ENCODE measurements at regions not wholly inside any gene's neighbourhood (a gene's known extent, or its start where the extent isn't known, plus 50 kb on each side); places are given as distances from the start of the nearest gene placed in this dataset.

DNA sequence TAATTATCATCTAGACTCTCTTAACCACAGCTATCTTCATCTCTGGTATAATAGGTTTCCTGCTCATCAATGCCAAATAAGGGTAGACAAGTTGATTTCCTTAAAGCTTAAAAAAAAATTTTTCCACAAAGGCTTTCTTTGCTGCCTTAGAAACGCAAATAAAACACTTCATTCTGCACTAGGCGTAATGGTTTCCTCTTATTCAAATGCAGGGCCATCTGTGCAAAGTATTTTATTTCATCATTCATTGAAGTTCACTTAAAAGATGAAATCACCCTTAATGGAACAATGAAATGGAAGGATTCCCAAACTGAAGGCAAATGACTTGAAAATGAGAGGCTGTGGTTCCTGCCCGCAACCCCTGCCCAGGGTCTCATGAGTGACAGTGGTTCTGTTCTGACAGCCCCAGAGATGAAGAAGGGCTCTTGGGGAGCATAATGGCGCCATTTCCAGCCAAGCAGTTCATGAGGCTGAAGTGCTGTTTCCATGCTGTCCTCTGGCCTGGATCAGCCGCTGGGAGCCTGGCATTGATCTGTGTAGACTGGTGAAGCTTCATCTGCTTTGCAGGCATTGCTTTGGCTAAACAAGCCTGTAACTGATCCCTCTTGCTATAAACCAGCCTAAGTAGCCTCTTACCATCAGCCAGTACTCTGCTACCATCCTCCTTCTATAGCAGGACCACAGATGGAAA, 276.9 kb upstream of the WWC1 start:
- TF ChIP-seq CTCF (IDR thresholded peaks at IDR 0.05; ENCODE audit: insufficient read depth, low read length, poor library complexity, severe bottlenecking) = no peak
- TF ChIP-seq EZH2phosphoT487 (conservative IDR thresholded peaks at IDR 0.05; ENCODE audit: low read length) = no peak

All from SU-DHL-6 (cell line).